T47D (cell line): ENCODE measurements at regions not wholly inside any gene's neighbourhood (a gene's known extent, or its start where the extent isn't known, plus 50 kb on each side); places are given as distances from the start of the nearest gene placed in this dataset.

ENCODE experiments used
- DNase-seq, 2 experiments: peaks; one replicate each; pipeline versions ENCODE4 v3.0.0 to v3.0.0-alpha.2; 2011 to 2012; ENCODE audit warnings: low read depth in 1 of 2, low spot score in 1 of 2
- JUND ChIP-seq: IDR thresholded peaks from 2 replicates; pipeline ENCODE4 v1.6.1; 2012; ENCODE audit warnings: low read depth
- in situ Hi-C: cut with HindIII; loops from 2 replicates; pipeline ENCODE4 v1.10.0; 2016; ENCODE audit warnings: low sequenced_read_pairs, low pct_unique_long_range_greater_than_20kb

DNA sequence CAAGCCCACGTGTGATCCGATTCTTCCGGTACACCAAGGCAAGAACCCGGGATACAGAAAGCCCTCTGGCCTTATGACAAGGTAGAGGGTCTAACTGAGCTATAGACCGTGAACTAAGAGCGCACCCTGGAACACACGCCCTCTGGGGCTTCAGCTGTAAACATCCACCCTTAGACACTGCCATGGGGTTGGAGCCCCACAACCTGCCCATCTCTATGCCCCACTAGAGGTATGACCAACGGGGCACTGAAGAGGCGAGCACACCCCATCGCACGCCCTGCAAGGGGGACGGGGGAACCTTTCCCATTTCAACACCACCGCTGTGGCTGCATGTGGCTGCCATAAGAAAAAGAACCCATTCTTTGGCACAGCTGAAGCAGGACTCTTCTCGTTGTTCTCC is 1206.0 kb upstream of the TMEM132C start:
- no peak for DNase-seq
- in situ Hi-C loops: no loop called here
- TF ChIP-seq JUND: no peak

- in situ Hi-C loops: no loop called here
- no peak for TF ChIP-seq JUND
- DNase-seq: peak in 1 of 2 experiments; percentile 20
Observed at GRCh38 chr12:127063339-127064072, 1203.5 kb upstream of the TMEM132C start.

DNA sequence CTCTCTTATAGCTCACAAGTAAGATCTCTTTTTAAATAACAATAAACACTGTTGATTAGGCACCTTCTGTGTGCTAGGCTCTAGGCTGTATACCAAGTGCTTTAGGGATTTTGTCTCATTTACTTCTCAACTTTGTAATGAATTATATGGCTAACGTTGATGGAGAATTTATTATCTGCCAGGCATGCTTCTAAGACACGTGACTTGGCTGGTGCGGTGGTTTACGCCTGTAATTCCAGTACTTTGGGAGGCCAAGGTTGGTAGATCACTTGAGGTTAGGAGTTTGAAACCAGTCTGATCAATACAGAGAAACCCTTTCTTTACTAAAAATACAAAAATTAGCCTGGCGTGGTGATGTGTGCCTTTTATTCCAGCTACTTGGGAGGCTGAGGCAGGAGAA is 1202.8 kb upstream of the TMEM132C start:
- TF ChIP-seq JUND: no peak
- no peak for DNase-seq
- in situ Hi-C loops: no loop called here

- TF ChIP-seq JUND: no peak
- in situ Hi-C loops: no loop called here
Observed at GRCh38 chr12:127065595-127065994, 1201.4 kb upstream of the TMEM132C start.

DNA sequence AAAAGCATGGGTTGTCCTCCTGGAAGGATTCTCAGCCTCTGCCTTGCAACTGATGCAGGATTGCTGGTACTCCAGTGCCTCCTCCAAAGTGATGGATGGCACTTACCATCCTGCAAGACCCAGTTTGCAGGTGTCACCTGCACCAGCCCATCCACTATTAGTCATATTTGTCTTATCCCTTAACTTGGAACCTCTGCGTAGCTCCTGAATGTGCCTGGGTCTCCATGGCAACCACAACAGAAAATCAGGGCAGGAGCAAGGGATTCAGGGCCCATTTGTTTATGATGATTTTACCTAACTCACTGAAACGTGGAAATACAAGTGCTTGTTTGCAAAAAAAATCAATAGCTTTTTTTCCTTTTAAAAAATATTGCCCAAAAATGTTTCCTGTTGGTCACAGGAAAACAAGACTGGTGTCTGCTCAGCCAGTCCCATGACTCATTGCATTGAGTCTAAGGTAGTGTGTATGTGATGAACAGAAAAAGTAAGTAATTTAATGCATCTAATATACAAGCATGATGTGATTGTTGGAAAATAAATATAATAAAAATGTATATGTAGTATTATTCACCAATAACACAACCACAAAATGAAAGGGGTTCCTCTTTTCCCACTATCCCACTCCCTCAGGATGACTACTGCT is 1196.3 kb upstream of the TMEM132C start:
- no peak for TF ChIP-seq JUND
- in situ Hi-C loops: no loop called here
- no peak for DNase-seq

More at GRCh38 chr12:127065595-127065994, 1201.4 kb upstream of the TMEM132C start:
- no peak for DNase-seq

- no peak for TF ChIP-seq JUND
- in situ Hi-C loops: no loop called here
- DNase-seq: no peak
Observed at GRCh38 chr12:127074161-127074560, 1192.8 kb upstream of the TMEM132C start.

- TF ChIP-seq JUND: no peak
- no peak for DNase-seq
- in situ Hi-C loops: no loop called here
Observed at GRCh38 chr12:127075981-127076380, 1191.0 kb upstream of the TMEM132C start.

DNA sequence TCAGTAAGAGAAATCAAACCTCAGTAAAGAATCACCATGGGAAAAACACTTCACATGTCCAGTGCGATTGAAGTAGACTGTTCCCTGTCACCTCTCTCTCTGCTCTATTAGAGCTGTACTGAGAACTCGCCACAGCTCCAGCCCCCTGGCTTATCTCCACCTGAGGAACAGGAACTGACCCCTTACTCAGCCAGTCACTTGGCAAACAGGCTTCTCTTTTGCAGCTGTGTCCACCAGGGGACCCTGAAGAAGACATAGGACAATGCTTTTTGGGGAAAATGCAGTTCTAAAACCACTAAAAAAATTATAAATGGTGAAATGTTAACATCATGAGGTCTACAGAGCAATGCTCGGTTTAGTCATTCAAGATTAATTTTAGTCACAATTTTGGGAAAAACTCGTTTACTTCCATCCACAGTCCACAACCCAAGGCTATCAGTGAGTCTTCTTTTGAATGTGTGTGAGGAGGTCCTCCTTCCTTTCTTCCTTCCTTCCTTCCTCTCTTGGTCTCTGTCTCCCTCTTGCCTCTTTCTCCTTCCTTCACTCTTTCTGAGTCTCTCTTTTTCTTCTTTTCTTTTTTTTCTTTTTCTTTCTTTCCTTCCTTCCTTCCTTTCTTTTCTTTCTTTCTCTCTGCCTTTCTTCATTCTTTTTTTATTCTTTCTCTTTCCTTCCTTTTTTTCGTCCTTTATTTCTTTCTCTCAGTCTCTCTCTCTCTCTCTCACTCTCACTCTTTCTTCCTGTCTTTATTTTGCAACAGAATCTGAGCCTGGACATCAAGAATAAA is 1189.5 kb upstream of the TMEM132C start:
- in situ Hi-C loops: no loop called here
- TF ChIP-seq JUND: no peak
- DNase-seq: no peak

DNA sequence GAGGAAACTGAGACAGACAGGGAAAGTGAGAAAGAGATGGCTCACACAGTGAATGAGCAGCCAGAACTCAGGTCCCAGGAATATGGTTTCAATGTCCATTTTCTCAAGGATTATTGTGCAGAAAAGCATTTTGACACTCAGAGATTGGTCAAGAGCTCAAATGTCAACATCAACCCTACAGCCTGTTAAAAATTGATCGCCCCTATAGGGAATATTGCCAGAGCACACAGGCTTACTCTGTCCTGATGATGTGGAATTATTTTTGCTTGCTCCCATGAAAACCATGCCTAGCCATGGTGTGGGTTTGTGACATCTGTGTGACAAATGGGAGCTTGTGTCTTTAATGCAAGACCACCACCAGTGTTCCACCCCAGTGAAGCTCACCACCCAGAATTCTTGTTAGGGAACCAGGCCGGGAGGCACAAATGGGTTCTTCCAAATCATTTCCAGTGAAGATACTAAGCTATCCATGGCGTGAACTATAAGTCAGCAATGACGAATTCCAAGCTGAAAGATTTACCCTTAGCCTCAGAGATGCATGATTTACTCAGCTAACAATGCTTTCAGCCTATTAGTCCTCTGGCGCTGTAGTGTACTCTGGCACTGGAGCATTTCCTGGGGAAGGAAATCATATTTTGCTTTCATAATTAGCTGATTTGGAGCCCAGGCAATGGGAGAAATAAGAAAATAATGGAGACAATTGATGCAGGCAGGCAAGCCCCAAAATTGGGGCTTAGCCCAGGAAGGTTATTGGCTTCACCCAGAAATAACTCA is 1188.2 kb upstream of the TMEM132C start:
- DNase-seq: no peak
- TF ChIP-seq JUND: no peak
- in situ Hi-C loops: no loop called here

- TF ChIP-seq JUND: no peak
- in situ Hi-C loops: no loop called here
- no peak for DNase-seq
Observed at GRCh38 chr12:127079636-127080035, 1187.3 kb upstream of the TMEM132C start.

- in situ Hi-C loops: no loop called here
- DNase-seq: no peak
- TF ChIP-seq JUND: no peak
Observed at GRCh38 chr12:127081058-127081457, 1185.9 kb upstream of the TMEM132C start.
